ENCODE measurements at regions not wholly inside any gene's neighbourhood (a gene's known extent, or its start where the extent isn't known, plus 50 kb on each side); places are given as distances from the start of the nearest gene placed in this dataset.
A peak's percentile ranks its signal among the peaks of the same experiment; 100 is the strongest.
"Not testable (repeated sequence)": the region's sequence is repeated elsewhere in the genome, so short reads cannot be mapped to it uniquely, and the experiment has no call there.

GRCh38 chr15:62279041-62279440 is 114.0 kb upstream of the C2CD4B start:
- WGBS, 5 donors = 75 to 89% (median 85%) methylated on average over 5 of the region's 5 CpGs
- Histone ChIP-seq H3K9me3 (no peaks in the 10 kb centered on the region), H3K36me3 (no peaks in the 10 kb centered on the region), H3K4me1 (no peaks in the 10 kb centered on the region), H3K4me3 (no peak overlapping the region), H3K27ac (no peak overlapping the region), H3K27me3 (no peaks in the 10 kb centered on the region)
- no peak for TF ChIP-seq POLR2A (IDR thresholded peaks at IDR 0.05)
- TF ChIP-seq EP300 (IDR thresholded peaks at IDR 0.05) = no peak
- TF ChIP-seq CTCF (IDR thresholded peaks at IDR 0.05) = no peak
- TF ChIP-seq POLR2AphosphoS5 (IDR thresholded peaks at IDR 0.05) = no peak
- DNase-seq = no peak
- intact Hi-C loops (cut with DNase I; ENCODE audit: low total_unique reads) = no loop called here

- WGBS, 5 donors = 37 to 55% (median 47%) methylated on average over 5 of the region's 5 CpGs
These were observed 115.5 kb upstream of the C2CD4B start for GRCh38 chr15:62280625-62281024.

GRCh38 chr15:62281801-62282200 is 116.7 kb upstream of the C2CD4B start:
- H3K4me3 ChIP-seq; DNase-seq; H3K36me3 ChIP-seq; H3K27me3 ChIP-seq; H3K4me1 ChIP-seq; H3K9me3 ChIP-seq; intact Hi-C loops (cut with DNase I; ENCODE audit: low total_unique reads); H3K27ac ChIP-seq: not testable (repeated sequence)
- WGBS, 5 donors = 90 to 95% (median 93%) methylated on average over 8 of the region's 8 CpGs

More at GRCh38 chr15:62280625-62281024, 115.5 kb upstream of the C2CD4B start:
- peak in 1 of 2 donors; percentile 25 for DNase-seq
- TF ChIP-seq EP300 (IDR thresholded peaks at IDR 0.05) (no peak), POLR2A (IDR thresholded peaks at IDR 0.05) (no peak), POLR2AphosphoS5 (IDR thresholded peaks at IDR 0.05) (no peak), CTCF (IDR thresholded peaks at IDR 0.05) (no peak)
- H3K27ac ChIP-seq = no peak overlapping the region
- intact Hi-C loops (cut with DNase I; ENCODE audit: low total_unique reads) = no loop called here
- H3K36me3 ChIP-seq = no peaks in the 10 kb centered on the region
- H3K9me3 ChIP-seq = no peaks in the 10 kb centered on the region
- H3K27me3 ChIP-seq = no peaks in the 10 kb centered on the region
- H3K4me3 ChIP-seq = no peak overlapping the region
- H3K4me1 ChIP-seq = no peaks in the 10 kb centered on the region

GRCh38 chr15:62287066-62287857 is 122.2 kb upstream of the C2CD4B start:
- H3K27ac ChIP-seq = no peak overlapping the region
- H3K36me3 ChIP-seq = no peaks in the 10 kb centered on the region
- WGBS, 5 donors = 51 to 62% (median 59%) methylated on average over 4 of the region's 4 CpGs
- peak in 1 of 2 donors; percentile 9 for DNase-seq
- intact Hi-C loops (cut with DNase I; ENCODE audit: low total_unique reads) = no loop called here
- peaks cover 0 to 7% (median 0%) of the 10 kb centered on the region in 4 donors for H3K4me1 ChIP-seq
- no peaks in the 10 kb centered on the region for H3K27me3 ChIP-seq
- H3K4me3 ChIP-seq = no peak overlapping the region
- H3K9me3 ChIP-seq = no peaks in the 10 kb centered on the region
- no peak for TF ChIP-seq POLR2AphosphoS5 (IDR thresholded peaks at IDR 0.05)
- no peak for TF ChIP-seq EP300 (IDR thresholded peaks at IDR 0.05)
- TF ChIP-seq POLR2A (IDR thresholded peaks at IDR 0.05) = no peak
- TF ChIP-seq CTCF (IDR thresholded peaks at IDR 0.05) = no peak

- H3K36me3 ChIP-seq = no peaks in the 10 kb centered on the region
- no peak overlapping the region for H3K4me3 ChIP-seq
- intact Hi-C loops (cut with DNase I; ENCODE audit: low total_unique reads) = no loop called here
- H3K27ac ChIP-seq = no peak overlapping the region
- DNase-seq = no peak
- peaks cover 0 to 7% (median 0%) of the 10 kb centered on the region in 4 donors for H3K4me1 ChIP-seq
- TF ChIP-seq POLR2AphosphoS5 (IDR thresholded peaks at IDR 0.05) = no peak
- TF ChIP-seq CTCF (IDR thresholded peaks at IDR 0.05) = no peak
- no peak for TF ChIP-seq POLR2A (IDR thresholded peaks at IDR 0.05)
- TF ChIP-seq EP300 (IDR thresholded peaks at IDR 0.05) = no peak
- WGBS, 5 donors = 62 to 80% (median 76%) methylated on average over 6 of the region's 6 CpGs
- no peaks in the 10 kb centered on the region for H3K27me3 ChIP-seq
- peaks cover 0 to 5% (median 0%) of the 10 kb centered on the region in 4 donors for H3K9me3 ChIP-seq
These were observed 123.4 kb upstream of the C2CD4B start for GRCh38 chr15:62288361-62289017.
